ENCODE measurements at regions not wholly inside any gene's neighbourhood (a gene's known extent, or its start where the extent isn't known, plus 50 kb on each side); places are given as distances from the start of the nearest gene placed in this dataset.

- no peak overlapping the region for H3K4me3 ChIP-seq
- H3K4me1 ChIP-seq (replicated peaks), result no peaks in the 10 kb centered on the region
- WGBS, result 69% methylated on average over 2 of the region's 2 CpGs
- no peak for DNase-seq (ENCODE audit: low spot score)
- intact Hi-C loops (cut with DNase I), result no loop called here
- no peaks in the 10 kb centered on the region for H3K36me3 ChIP-seq
- H3K27me3 ChIP-seq (replicated peaks; ENCODE audit: insufficient read depth), result no peaks in the 10 kb centered on the region
- TF ChIP-seq POLR2AphosphoS5 (IDR thresholded peaks at IDR 0.05), result no peak
- no peak overlapping the region for H3K27ac ChIP-seq
- no peaks in the 10 kb centered on the region for H3K9me3 ChIP-seq
Observed at GRCh38 chr3:1693145-1693544, 405.5 kb upstream of the CNTN4 start.

- WGBS, result 38% methylated on average over 5 of the region's 5 CpGs
Observed at GRCh38 chr3:1696669-1697275, 401.9 kb upstream of the CNTN4 start.

GRCh38 chr3:1699361-1699920 lies 399.2 kb upstream of the CNTN4 start:
- no peaks in the 10 kb centered on the region for H3K27me3 ChIP-seq (replicated peaks; ENCODE audit: insufficient read depth)
- 93% methylated on average over 17 of the region's 17 CpGs for WGBS
- H3K27ac ChIP-seq, result no peak overlapping the region
- no peaks in the 10 kb centered on the region for H3K4me1 ChIP-seq (replicated peaks)
- intact Hi-C loops (cut with DNase I), result no loop called here
- H3K4me3 ChIP-seq, result no peak overlapping the region
- H3K36me3 ChIP-seq, result no peaks in the 10 kb centered on the region
- no peaks in the 10 kb centered on the region for H3K9me3 ChIP-seq
- no peak for DNase-seq (ENCODE audit: low spot score)
- TF ChIP-seq CTCF (IDR thresholded peaks at IDR 0.05), result no peak
- TF ChIP-seq POLR2AphosphoS5 (IDR thresholded peaks at IDR 0.05), result no peak
- no peak for TF ChIP-seq POLR2A (IDR thresholded peaks at IDR 0.05)

More at GRCh38 chr3:1696669-1697275, 401.9 kb upstream of the CNTN4 start:
- H3K27ac ChIP-seq, result no peak overlapping the region
- H3K4me1 ChIP-seq (replicated peaks), result no peaks in the 10 kb centered on the region
- intact Hi-C loops (cut with DNase I), result no loop called here
- no peaks in the 10 kb centered on the region for H3K36me3 ChIP-seq
- no peaks in the 10 kb centered on the region for H3K9me3 ChIP-seq
- no peak overlapping the region for H3K4me3 ChIP-seq
- TF ChIP-seq POLR2AphosphoS5 (IDR thresholded peaks at IDR 0.05) (no peak), CTCF (IDR thresholded peaks at IDR 0.05) (no peak), POLR2A (IDR thresholded peaks at IDR 0.05) (no peak)
- no peak for DNase-seq (ENCODE audit: low spot score)
- no peaks in the 10 kb centered on the region for H3K27me3 ChIP-seq (replicated peaks; ENCODE audit: insufficient read depth)

GRCh38 chr3:1700650-1701049 lies 398.0 kb upstream of the CNTN4 start:
- no peaks in the 10 kb centered on the region for H3K27me3 ChIP-seq (replicated peaks; ENCODE audit: insufficient read depth)
- intact Hi-C loops (cut with DNase I), result no loop called here
- TF ChIP-seq CTCF (IDR thresholded peaks at IDR 0.05), result no peak
- H3K4me3 ChIP-seq, result no peak overlapping the region
- no peak overlapping the region for H3K27ac ChIP-seq
- no peaks in the 10 kb centered on the region for H3K36me3 ChIP-seq
- no peak for DNase-seq (ENCODE audit: low spot score)
- no peaks in the 10 kb centered on the region for H3K4me1 ChIP-seq (replicated peaks)
- 93% methylated on average over 5 of the region's 5 CpGs for WGBS
- H3K9me3 ChIP-seq, result no peaks in the 10 kb centered on the region

GRCh38 chr3:1703169-1703568 lies 395.5 kb upstream of the CNTN4 start:
- no peaks in the 10 kb centered on the region for H3K9me3 ChIP-seq
- H3K4me3 ChIP-seq, result no peak overlapping the region
- no peaks in the 10 kb centered on the region for H3K27me3 ChIP-seq (replicated peaks; ENCODE audit: insufficient read depth)
- TF ChIP-seq POLR2A (IDR thresholded peaks at IDR 0.05) (no peak), CTCF (IDR thresholded peaks at IDR 0.05) (no peak), POLR2AphosphoS5 (IDR thresholded peaks at IDR 0.05) (no peak)
- 79% methylated on average over 1 of the region's 1 CpG for WGBS
- DNase-seq (ENCODE audit: low spot score), result no peak
- H3K27ac ChIP-seq, result no peak overlapping the region
- no peaks in the 10 kb centered on the region for H3K36me3 ChIP-seq
- H3K4me1 ChIP-seq (replicated peaks), result no peaks in the 10 kb centered on the region
- intact Hi-C loops (cut with DNase I), result no loop called here
